ENCODE measurements at regions not wholly inside any gene's neighbourhood (a gene's known extent, or its start where the extent isn't known, plus 50 kb on each side); places are given as distances from the start of the nearest gene placed in this dataset.

DNA sequence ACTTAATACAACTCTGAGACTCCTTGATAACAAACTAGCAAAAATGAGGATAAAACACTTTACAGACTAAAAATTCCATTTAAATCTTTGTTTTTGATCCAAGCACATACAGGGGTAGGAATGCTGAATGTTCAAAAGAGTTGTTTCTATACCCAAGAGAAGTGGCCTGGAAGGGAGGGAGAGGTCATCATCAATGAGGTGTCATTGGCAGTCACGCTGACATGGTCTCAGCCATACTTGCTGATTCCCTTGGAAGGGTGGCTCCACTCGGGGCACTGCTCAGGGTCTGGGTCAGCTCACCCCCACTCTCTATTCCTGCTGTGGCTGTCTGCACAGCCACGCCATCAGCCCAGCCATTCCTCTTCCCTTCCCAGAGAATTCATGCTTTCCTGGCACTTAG lies 105.2 kb upstream of the PELI1 start:
- TF ChIP-seq, protein P1, sequence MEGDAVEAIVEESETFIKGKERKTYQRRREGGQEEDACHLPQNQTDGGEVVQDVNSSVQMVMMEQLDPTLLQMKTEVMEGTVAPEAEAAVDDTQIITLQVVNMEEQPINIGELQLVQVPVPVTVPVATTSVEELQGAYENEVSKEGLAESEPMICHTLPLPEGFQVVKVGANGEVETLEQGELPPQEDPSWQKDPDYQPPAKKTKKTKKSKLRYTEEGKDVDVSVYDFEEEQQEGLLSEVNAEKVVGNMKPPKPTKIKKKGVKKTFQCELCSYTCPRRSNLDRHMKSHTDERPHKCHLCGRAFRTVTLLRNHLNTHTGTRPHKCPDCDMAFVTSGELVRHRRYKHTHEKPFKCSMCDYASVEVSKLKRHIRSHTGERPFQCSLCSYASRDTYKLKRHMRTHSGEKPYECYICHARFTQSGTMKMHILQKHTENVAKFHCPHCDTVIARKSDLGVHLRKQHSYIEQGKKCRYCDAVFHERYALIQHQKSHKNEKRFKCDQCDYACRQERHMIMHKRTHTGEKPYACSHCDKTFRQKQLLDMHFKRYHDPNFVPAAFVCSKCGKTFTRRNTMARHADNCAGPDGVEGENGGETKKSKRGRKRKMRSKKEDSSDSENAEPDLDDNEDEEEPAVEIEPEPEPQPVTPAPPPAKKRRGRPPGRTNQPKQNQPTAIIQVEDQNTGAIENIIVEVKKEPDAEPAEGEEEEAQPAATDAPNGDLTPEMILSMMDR (conservative IDR thresholded peaks at IDR 0.05; ENCODE audit: low read depth in 2 of 2): no peak
- TF ChIP-seq EZH2 (IDR thresholded peaks at IDR 0.05; ENCODE audit: low read depth, unreplicated experiment) (no peak), POLR2AphosphoS5 (IDR thresholded peaks at IDR 0.05; ENCODE audit: low read depth) (no peak), EZH2phosphoT487 (IDR thresholded peaks at IDR 0.05; ENCODE audit: unreplicated experiment) (no peak), STAT1 (IDR thresholded peaks at IDR 0.05; ENCODE audit: unreplicated experiment) (no peak), NANOG (IDR thresholded peaks at IDR 0.05; ENCODE audit: borderline replicate concordance) (no peak), CREB1 (CRISPR knock-in tag; IDR thresholded peaks at IDR 0.05; ENCODE audit: low read depth) (no peak), ZNF331 (CRISPR knock-in tag; IDR thresholded peaks at IDR 0.05; ENCODE audit: low read depth) (no peak), JUNB (IDR thresholded peaks at IDR 0.05; ENCODE audit: unreplicated experiment) (no peak)
- TF ChIP-seq, protein P2, sequence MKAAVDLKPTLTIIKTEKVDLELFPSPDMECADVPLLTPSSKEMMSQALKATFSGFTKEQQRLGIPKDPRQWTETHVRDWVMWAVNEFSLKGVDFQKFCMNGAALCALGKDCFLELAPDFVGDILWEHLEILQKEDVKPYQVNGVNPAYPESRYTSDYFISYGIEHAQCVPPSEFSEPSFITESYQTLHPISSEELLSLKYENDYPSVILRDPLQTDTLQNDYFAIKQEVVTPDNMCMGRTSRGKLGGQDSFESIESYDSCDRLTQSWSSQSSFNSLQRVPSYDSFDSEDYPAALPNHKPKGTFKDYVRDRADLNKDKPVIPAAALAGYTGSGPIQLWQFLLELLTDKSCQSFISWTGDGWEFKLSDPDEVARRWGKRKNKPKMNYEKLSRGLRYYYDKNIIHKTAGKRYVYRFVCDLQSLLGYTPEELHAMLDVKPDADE (IDR thresholded peaks at IDR 0.05): no peak
- TF ChIP-seq, protein P3, sequence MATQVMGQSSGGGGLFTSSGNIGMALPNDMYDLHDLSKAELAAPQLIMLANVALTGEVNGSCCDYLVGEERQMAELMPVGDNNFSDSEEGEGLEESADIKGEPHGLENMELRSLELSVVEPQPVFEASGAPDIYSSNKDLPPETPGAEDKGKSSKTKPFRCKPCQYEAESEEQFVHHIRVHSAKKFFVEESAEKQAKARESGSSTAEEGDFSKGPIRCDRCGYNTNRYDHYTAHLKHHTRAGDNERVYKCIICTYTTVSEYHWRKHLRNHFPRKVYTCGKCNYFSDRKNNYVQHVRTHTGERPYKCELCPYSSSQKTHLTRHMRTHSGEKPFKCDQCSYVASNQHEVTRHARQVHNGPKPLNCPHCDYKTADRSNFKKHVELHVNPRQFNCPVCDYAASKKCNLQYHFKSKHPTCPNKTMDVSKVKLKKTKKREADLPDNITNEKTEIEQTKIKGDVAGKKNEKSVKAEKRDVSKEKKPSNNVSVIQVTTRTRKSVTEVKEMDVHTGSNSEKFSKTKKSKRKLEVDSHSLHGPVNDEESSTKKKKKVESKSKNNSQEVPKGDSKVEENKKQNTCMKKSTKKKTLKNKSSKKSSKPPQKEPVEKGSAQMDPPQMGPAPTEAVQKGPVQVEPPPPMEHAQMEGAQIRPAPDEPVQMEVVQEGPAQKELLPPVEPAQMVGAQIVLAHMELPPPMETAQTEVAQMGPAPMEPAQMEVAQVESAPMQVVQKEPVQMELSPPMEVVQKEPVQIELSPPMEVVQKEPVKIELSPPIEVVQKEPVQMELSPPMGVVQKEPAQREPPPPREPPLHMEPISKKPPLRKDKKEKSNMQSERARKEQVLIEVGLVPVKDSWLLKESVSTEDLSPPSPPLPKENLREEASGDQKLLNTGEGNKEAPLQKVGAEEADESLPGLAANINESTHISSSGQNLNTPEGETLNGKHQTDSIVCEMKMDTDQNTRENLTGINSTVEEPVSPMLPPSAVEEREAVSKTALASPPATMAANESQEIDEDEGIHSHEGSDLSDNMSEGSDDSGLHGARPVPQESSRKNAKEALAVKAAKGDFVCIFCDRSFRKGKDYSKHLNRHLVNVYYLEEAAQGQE (IDR thresholded peaks at IDR 0.05; ENCODE audit: unreplicated experiment): no peak
- TF ChIP-seq, protein P4, sequence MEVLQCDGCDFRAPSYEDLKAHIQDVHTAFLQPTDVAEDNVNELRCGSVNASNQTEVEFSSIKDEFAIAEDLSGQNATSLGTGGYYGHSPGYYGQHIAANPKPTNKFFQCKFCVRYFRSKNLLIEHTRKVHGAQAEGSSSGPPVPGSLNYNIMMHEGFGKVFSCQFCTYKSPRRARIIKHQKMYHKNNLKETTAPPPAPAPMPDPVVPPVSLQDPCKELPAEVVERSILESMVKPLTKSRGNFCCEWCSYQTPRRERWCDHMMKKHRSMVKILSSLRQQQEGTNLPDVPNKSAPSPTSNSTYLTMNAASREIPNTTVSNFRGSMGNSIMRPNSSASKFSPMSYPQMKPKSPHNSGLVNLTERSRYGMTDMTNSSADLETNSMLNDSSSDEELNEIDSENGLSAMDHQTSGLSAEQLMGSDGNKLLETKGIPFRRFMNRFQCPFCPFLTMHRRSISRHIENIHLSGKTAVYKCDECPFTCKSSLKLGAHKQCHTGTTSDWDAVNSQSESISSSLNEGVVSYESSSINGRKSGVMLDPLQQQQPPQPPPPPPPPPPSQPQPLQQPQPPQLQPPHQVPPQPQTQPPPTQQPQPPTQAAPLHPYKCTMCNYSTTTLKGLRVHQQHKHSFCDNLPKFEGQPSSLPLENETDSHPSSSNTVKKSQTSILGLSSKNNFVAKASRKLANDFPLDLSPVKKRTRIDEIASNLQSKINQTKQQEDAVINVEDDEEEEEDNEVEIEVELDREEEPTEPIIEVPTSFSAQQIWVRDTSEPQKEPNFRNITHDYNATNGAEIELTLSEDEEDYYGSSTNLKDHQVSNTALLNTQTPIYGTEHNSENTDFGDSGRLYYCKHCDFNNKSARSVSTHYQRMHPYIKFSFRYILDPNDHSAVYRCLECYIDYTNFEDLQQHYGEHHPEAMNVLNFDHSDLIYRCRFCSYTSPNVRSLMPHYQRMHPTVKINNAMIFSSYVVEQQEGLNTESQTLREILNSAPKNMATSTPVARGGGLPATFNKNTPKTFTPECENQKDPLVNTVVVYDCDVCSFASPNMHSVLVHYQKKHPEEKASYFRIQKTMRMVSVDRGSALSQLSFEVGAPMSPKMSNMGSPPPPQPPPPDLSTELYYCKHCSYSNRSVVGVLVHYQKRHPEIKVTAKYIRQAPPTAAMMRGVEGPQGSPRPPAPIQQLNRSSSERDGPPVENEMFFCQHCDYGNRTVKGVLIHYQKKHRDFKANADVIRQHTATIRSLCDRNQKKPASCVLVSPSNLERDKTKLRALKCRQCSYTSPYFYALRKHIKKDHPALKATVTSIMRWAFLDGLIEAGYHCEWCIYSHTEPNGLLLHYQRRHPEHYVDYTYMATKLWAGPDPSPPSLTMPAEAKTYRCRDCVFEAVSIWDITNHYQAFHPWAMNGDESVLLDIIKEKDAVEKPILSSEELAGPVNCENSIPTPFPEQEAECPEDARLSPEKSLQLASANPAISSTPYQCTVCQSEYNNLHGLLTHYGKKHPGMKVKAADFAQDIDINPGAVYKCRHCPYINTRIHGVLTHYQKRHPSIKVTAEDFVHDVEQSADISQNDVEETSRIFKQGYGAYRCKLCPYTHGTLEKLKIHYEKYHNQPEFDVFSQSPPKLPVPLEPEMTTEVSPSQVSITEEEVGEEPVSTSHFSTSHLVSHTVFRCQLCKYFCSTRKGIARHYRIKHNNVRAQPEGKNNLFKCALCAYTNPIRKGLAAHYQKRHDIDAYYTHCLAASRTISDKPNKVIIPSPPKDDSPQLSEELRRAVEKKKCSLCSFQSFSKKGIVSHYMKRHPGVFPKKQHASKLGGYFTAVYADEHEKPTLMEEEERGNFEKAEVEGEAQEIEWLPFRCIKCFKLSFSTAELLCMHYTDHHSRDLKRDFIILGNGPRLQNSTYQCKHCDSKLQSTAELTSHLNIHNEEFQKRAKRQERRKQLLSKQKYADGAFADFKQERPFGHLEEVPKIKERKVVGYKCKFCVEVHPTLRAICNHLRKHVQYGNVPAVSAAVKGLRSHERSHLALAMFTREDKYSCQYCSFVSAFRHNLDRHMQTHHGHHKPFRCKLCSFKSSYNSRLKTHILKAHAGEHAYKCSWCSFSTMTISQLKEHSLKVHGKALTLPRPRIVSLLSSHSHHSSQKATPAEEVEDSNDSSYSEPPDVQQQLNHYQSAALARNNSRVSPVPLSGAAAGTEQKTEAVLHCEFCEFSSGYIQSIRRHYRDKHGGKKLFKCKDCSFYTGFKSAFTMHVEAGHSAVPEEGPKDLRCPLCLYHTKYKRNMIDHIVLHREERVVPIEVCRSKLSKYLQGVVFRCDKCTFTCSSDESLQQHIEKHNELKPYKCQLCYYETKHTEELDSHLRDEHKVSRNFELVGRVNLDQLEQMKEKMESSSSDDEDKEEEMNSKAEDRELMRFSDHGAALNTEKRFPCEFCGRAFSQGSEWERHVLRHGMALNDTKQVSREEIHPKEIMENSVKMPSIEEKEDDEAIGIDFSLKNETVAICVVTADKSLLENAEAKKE (CRISPR knock-in tag; IDR thresholded peaks at IDR 0.05): no peak

Data from GM23338 (cell line).